Endodermal cell (in vitro differentiated cells): ENCODE measurements at regions not wholly inside any gene's neighbourhood (a gene's known extent, or its start where the extent isn't known, plus 50 kb on each side); places are given as distances from the start of the nearest gene placed in this dataset.

Source experiments
- DNase-seq: peaks from one replicate; pipeline ENCODE4 v3.0.0-alpha.2; 2017
- H3K27ac ChIP-seq: 2 replicates; pipeline ENCODE4 v1.5.1; 2013; ENCODE audit warnings: mild to moderate bottlenecking, low read depth, low read length, moderate library complexity
- H3K27me3 ChIP-seq: 2 replicates; pipeline ENCODE4 v1.6.1; 2013; ENCODE audit warnings: mild to moderate bottlenecking, low read length, moderate library complexity; ENCODE audit not compliant: insufficient read depth, control insufficient read depth, poor library complexity, severe bottlenecking
- H3K36me3 ChIP-seq: 2 replicates; pipeline ENCODE4 v1.7.0; 2013; ENCODE audit warnings: mild to moderate bottlenecking, low read length, moderate library complexity; ENCODE audit not compliant: control insufficient read depth, insufficient read depth
- H3K4me1 ChIP-seq: one replicate; pipeline ENCODE4 v1.7.0; 2013; ENCODE audit warnings: low read length; ENCODE audit not compliant: control insufficient read depth, insufficient read depth
- H3K4me3 ChIP-seq: 2 replicates; pipeline ENCODE4 v1.5.1; 2013; ENCODE audit warnings: mild to moderate bottlenecking, low read length, moderate library complexity
- H3K9ac ChIP-seq: 2 replicates; pipeline ENCODE4 v1.6.1; 2013; ENCODE audit warnings: mild to moderate bottlenecking, low read length, moderate library complexity; ENCODE audit not compliant: poor library complexity, severe bottlenecking; ENCODE audit errors: extremely low read depth
- H3K9me3 ChIP-seq: 2 replicates; pipeline ENCODE4 v1.6.1; 2013; ENCODE audit warnings: mild to moderate bottlenecking, low read length, moderate library complexity; ENCODE audit not compliant: control insufficient read depth
- H3K27ac Mint-ChIP-seq: 2 replicates; pipeline ENCODE4 v1.8.0; 2020; ENCODE audit warnings: mixed read lengths
- H3K27me3 Mint-ChIP-seq: 2 replicates; pipeline ENCODE4 v1.8.0; 2021; ENCODE audit warnings: mild to moderate bottlenecking, mixed read lengths; ENCODE audit not compliant: insufficient read depth
- H3K36me3 Mint-ChIP-seq: 2 replicates; pipeline ENCODE4 v1.8.0; 2020; ENCODE audit warnings: low read depth, mixed read lengths
- H3K4me1 Mint-ChIP-seq: 2 replicates; pipeline ENCODE4 v1.8.0; 2020; ENCODE audit warnings: mixed read lengths
- H3K4me3 Mint-ChIP-seq: 2 replicates; pipeline ENCODE4 v1.8.0; 2020; ENCODE audit warnings: mild to moderate bottlenecking, moderate library complexity, mixed read lengths
- H3K9me3 Mint-ChIP-seq: 2 replicates; pipeline ENCODE4 v1.8.0; 2020; ENCODE audit warnings: mild to moderate bottlenecking, mixed read lengths
- WGBS, 2 experiments: methylation state at CpG; one replicate each; pipeline versions ENCODE4 v1.1.5 to v1.1.7; 2013; ENCODE audit warnings: missing lambda C conversion rate in 2 of 2, mixed read lengths in 1 of 2; ENCODE audit not compliant: insufficient coverage in 1 of 2, insufficient read length in 1 of 2; 5-methylcytosine and 5-hydroxymethylcytosine counted together
- TF ChIP-seq, protein P1 (sequence below): fragments of 200-600 bp; sonication (generic); conservative IDR thresholded peaks from 2 replicates; pipeline ENCODE4 v1.5.0; 2021; ENCODE audit warnings: antibody characterized with exemption, mild to moderate bottlenecking

DNA sequence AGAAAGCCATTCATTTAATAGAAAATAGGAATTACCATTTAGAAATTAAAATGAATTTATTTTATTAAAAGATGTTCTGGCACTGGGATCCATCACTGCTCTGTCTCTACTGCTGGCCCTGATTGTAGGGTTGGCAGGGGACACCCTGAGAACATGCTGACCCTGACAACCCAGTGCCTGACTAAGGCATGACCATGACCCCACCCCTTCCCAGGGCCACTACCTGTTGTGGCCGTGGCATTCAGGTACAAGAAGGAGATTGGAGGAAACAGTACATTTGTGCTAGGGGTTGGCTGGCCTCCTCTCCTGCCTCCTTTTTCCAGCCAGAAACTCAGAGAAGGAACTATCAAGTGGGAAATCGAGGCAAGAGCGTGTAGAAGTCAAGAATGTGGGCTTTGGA is 197.0 kb upstream of the ZMIZ1 start:
- Mint-ChIP-seq H3K36me3 (no peaks in the 10 kb centered on the region), H3K27me3 (peaks cover 30% of the 10 kb centered on the region), H3K27ac (no peak overlapping the region), H3K9me3 (no peaks in the 10 kb centered on the region), H3K4me3 (no peak overlapping the region), H3K4me1 (peaks cover 15% of the 10 kb centered on the region)
- WGBS, 2 experiments: 94% methylated on average over 3 of the region's 3 CpGs; no CpG with 5 or more reads in 1 of the 2 experiments
- Histone ChIP-seq H3K4me3 (no peak overlapping the region), H3K4me1 (no peaks in the 10 kb centered on the region), H3K9me3 (no peaks in the 10 kb centered on the region), H3K27me3 (peaks cover 12% of the 10 kb centered on the region), H3K27ac (no peak overlapping the region), H3K9ac (no peak overlapping the region), H3K36me3 (no peaks in the 10 kb centered on the region)
- TF ChIP-seq, protein P1, sequence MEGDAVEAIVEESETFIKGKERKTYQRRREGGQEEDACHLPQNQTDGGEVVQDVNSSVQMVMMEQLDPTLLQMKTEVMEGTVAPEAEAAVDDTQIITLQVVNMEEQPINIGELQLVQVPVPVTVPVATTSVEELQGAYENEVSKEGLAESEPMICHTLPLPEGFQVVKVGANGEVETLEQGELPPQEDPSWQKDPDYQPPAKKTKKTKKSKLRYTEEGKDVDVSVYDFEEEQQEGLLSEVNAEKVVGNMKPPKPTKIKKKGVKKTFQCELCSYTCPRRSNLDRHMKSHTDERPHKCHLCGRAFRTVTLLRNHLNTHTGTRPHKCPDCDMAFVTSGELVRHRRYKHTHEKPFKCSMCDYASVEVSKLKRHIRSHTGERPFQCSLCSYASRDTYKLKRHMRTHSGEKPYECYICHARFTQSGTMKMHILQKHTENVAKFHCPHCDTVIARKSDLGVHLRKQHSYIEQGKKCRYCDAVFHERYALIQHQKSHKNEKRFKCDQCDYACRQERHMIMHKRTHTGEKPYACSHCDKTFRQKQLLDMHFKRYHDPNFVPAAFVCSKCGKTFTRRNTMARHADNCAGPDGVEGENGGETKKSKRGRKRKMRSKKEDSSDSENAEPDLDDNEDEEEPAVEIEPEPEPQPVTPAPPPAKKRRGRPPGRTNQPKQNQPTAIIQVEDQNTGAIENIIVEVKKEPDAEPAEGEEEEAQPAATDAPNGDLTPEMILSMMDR: no peak
- peak; percentile 20 for DNase-seq

DNA sequence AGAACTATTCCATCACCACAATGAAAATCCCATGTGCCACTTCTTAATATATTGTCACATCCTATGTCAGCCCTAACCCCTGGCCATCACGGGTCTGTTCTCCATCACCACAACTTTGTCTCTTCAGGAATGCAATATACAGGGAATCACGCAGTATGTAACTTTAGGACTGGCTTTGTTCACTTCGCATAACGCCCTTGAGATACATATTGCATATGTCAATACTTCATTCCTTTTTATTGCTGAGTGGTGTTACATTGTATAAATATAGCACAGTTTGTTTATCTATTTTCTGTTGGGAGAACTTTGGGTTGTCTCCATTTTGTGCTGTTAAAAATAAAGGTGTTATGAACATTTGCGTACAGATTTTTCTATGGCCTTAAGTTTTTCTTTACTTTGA is 195.4 kb upstream of the ZMIZ1 start:
- Mint-ChIP-seq H3K4me3 (no peak overlapping the region), H3K36me3 (no peaks in the 10 kb centered on the region), H3K4me1 (peaks cover 13% of the 10 kb centered on the region), H3K9me3 (no peaks in the 10 kb centered on the region), H3K27me3 (peaks cover 35% of the 10 kb centered on the region), H3K27ac (no peak overlapping the region)
- 92 to 100% methylated on average over 1 to 5 of the region's 5 CpGs for WGBS, 2 experiments
- TF ChIP-seq, protein P1: no peak
- Histone ChIP-seq H3K36me3 (no peaks in the 10 kb centered on the region), H3K27ac (no peak overlapping the region), H3K27me3 (peaks cover 12% of the 10 kb centered on the region), H3K4me1 (no peaks in the 10 kb centered on the region), H3K9ac (no peak overlapping the region), H3K9me3 (no peaks in the 10 kb centered on the region), H3K4me3 (no peak overlapping the region)
- no peak for DNase-seq

DNA sequence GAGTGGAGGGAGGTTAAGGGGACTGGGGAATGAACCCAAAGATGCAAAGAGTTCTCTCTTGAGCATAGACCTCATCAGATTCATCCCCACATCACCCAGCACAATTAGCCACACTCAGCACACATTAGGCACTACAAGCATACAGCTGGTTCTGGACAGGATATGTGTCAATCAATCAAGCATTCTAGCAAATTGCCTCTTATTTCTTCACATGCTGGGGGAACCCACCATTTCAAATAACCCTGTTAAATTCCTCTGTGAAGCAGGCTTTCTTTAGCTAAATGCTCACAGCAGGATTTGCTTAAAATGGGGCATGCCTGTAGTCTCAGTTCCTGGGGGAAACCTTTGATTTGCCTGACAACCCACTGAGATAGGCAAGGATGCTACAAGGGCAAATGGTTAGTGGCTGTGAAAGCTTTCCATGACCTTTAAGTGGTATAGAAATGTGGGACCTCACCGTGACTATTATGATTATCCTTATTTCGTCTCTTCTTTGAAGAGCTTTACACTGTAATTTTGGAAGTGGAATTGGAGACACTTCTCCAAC is 193.4 kb upstream of the ZMIZ1 start:
- TF ChIP-seq, protein P1: no peak
- Histone ChIP-seq H3K9ac (no peak overlapping the region), H3K36me3 (no peaks in the 10 kb centered on the region), H3K4me1 (no peaks in the 10 kb centered on the region), H3K27me3 (peaks cover 7% of the 10 kb centered on the region), H3K9me3 (peaks cover 7% of the 10 kb centered on the region), H3K4me3 (no peak overlapping the region), H3K27ac (no peak overlapping the region)
- H3K4me3 Mint-ChIP-seq: no peak overlapping the region
- H3K4me1 Mint-ChIP-seq: peaks cover 13% of the 10 kb centered on the region
- H3K9me3 Mint-ChIP-seq: no peaks in the 10 kb centered on the region
- peak; percentile 74 for DNase-seq
- H3K27ac Mint-ChIP-seq: no peak overlapping the region
- 50% methylated on average over 2 of the region's 2 CpGs; no CpG with 5 or more reads in 1 of the 2 experiments for WGBS, 2 experiments
- no peaks in the 10 kb centered on the region for H3K36me3 Mint-ChIP-seq
- H3K27me3 Mint-ChIP-seq: peaks cover 30% of the 10 kb centered on the region
